ENCODE measurements at regions not wholly inside any gene's neighbourhood (a gene's known extent, or its start where the extent isn't known, plus 50 kb on each side); places are given as distances from the start of the nearest gene placed in this dataset.

GRCh38 chr20:40811660-40812414 lies 122.8 kb upstream of the MAFB start:
- Histone ChIP-seq H3K4me3 (no peak overlapping the region), H3K9me2 (replicated peaks; ENCODE audit: insufficient read depth) (no peaks in the 10 kb centered on the region), H3K4me2 (no peak overlapping the region), H3K79me2 (no peaks in the 10 kb centered on the region), H3K9me3 (ENCODE audit: low read depth) (no peaks in the 10 kb centered on the region), H3K27ac (no peak overlapping the region), H4K20me1 (ENCODE audit: insufficient read depth, poor library complexity, severe bottlenecking) (no peaks in the 10 kb centered on the region), H3K36me3 (replicated peaks; ENCODE audit: insufficient read depth, low read depth) (no peaks in the 10 kb centered on the region), H3K27me3 (peaks cover 17% of the 10 kb centered on the region), H2AFZ (no peak overlapping the region), H3K4me1 (ENCODE audit: insufficient read depth) (no peaks in the 10 kb centered on the region)
- TF ChIP-seq EZH2 (IDR thresholded peaks at IDR 0.05; ENCODE audit: borderline replicate concordance) (no peak), EZH2phosphoT487 (IDR thresholded peaks at IDR 0.05; ENCODE audit: low read depth, severe bottlenecking, unreplicated experiment) (no peak), CTCF (IDR thresholded peaks at IDR 0.05; ENCODE audit: poor library complexity) (no peak)
- no peak for DNase-seq (ENCODE audit: low spot score)
- 78% methylated on average over 8 of the region's 8 CpGs for WGBS (ENCODE audit: low lambda C conversion rate, missing lambda C conversion rate)

GRCh38 chr20:40812415-40812925 lies 123.4 kb upstream of the MAFB start:
- no peaks in the 10 kb centered on the region for H3K9me3 ChIP-seq (ENCODE audit: low read depth)
- no peak overlapping the region for H3K4me3 ChIP-seq
- 82% methylated on average over 7 of the region's 7 CpGs for WGBS (ENCODE audit: low lambda C conversion rate, missing lambda C conversion rate)
- no peak overlapping the region for H2AFZ ChIP-seq
- no peaks in the 10 kb centered on the region for H4K20me1 ChIP-seq (ENCODE audit: insufficient read depth, poor library complexity, severe bottlenecking)
- H3K79me2 ChIP-seq: no peaks in the 10 kb centered on the region
- peaks cover 10% of the 10 kb centered on the region for H3K27me3 ChIP-seq
- no peak for TF ChIP-seq CTCF (IDR thresholded peaks at IDR 0.05; ENCODE audit: poor library complexity)
- TF ChIP-seq EZH2 (IDR thresholded peaks at IDR 0.05; ENCODE audit: borderline replicate concordance): no peak
- no peak for TF ChIP-seq EZH2phosphoT487 (IDR thresholded peaks at IDR 0.05; ENCODE audit: low read depth, severe bottlenecking, unreplicated experiment)
- H3K9me2 ChIP-seq (replicated peaks; ENCODE audit: insufficient read depth): no peaks in the 10 kb centered on the region
- no peaks in the 10 kb centered on the region for H3K36me3 ChIP-seq (replicated peaks; ENCODE audit: insufficient read depth, low read depth)
- H3K4me1 ChIP-seq (ENCODE audit: insufficient read depth): no peaks in the 10 kb centered on the region
- no peak overlapping the region for H3K27ac ChIP-seq
- DNase-seq (ENCODE audit: low spot score): no peak
- H3K4me2 ChIP-seq: no peak overlapping the region

GRCh38 chr20:40813029-40813431 lies 124.0 kb upstream of the MAFB start:
- no peaks in the 10 kb centered on the region for H3K4me1 ChIP-seq (ENCODE audit: insufficient read depth)
- no peaks in the 10 kb centered on the region for H3K9me3 ChIP-seq (ENCODE audit: low read depth)
- TF ChIP-seq EZH2 (IDR thresholded peaks at IDR 0.05; ENCODE audit: borderline replicate concordance) (no peak), EZH2phosphoT487 (IDR thresholded peaks at IDR 0.05; ENCODE audit: low read depth, severe bottlenecking, unreplicated experiment) (no peak), CTCF (IDR thresholded peaks at IDR 0.05; ENCODE audit: poor library complexity) (no peak)
- no peak overlapping the region for H3K4me2 ChIP-seq
- H3K27ac ChIP-seq: no peak overlapping the region
- H3K4me3 ChIP-seq: no peak overlapping the region
- DNase-seq (ENCODE audit: low spot score): no peak
- no peaks in the 10 kb centered on the region for H3K9me2 ChIP-seq (replicated peaks; ENCODE audit: insufficient read depth)
- 92% methylated on average over 5 of the region's 5 CpGs for WGBS (ENCODE audit: low lambda C conversion rate, missing lambda C conversion rate)
- no peak overlapping the region for H2AFZ ChIP-seq
- H3K36me3 ChIP-seq (replicated peaks; ENCODE audit: insufficient read depth, low read depth): no peaks in the 10 kb centered on the region
- no peaks in the 10 kb centered on the region for H4K20me1 ChIP-seq (ENCODE audit: insufficient read depth, poor library complexity, severe bottlenecking)
- peaks cover 5% of the 10 kb centered on the region for H3K27me3 ChIP-seq
- no peaks in the 10 kb centered on the region for H3K79me2 ChIP-seq

Measured in hepatocyte (in vitro differentiated cells).